BE2C (cell line): ENCODE measurements at regions not wholly inside any gene's neighbourhood (a gene's known extent, or its start where the extent isn't known, plus 50 kb on each side); places are given as distances from the start of the nearest gene placed in this dataset.

Experiments used
- DNase-seq: peaks from one replicate; pipeline ENCODE4 v3.0.0-alpha.2; 2020
- H3K27me3 ChIP-seq: fragments of 250-450 bp; sonication (Bioruptor Pico); 2 replicates; pipeline ENCODE4 v1.5.1; 2020; ENCODE audit warnings: mild to moderate bottlenecking
- H3K36me3 ChIP-seq: fragments of 250-450 bp; sonication (Bioruptor Pico); 2 replicates; pipeline ENCODE4 v1.5.1; 2020; ENCODE audit warnings: mild to moderate bottlenecking
- H3K4me1 ChIP-seq: fragments of 250-450 bp; sonication (Bioruptor Pico); 2 replicates; pipeline ENCODE4 v1.5.1; 2020
- H3K4me3 ChIP-seq: 2 replicates; pipeline ENCODE4 v1.5.1; 2011; ENCODE audit warnings: low read depth, low read length
- H3K9me3 ChIP-seq: fragments of 250-450 bp; sonication (Bioruptor Pico); 2 replicates; pipeline ENCODE4 v1.5.1; 2020
- TF ChIP-seq, protein P1 (sequence below): IDR thresholded peaks from 2 replicates; pipeline ENCODE4 v1.5.1; 2012; ENCODE audit warnings: mild to moderate bottlenecking, low read depth, low read length

DNA sequence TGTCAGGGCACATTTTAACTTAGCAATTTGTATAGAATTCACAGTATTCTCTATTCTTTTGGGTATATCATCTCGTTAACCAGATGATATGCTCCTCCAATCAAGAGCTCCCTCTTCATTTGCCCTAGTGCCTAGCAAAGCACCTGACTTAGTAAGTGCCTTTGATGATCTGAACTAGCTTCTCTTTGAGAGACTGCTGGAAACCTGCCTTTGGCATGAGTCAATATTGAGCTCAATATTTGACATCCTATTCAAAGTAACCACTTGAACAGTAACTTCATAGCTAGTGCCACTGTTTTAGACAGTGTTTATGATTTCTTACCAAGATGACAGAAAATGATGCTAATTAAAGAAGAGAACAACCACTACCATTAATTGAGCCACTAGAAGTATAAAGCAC lies 696.3 kb upstream of the UBE2E2 start:
- H3K4me1 ChIP-seq: no peaks in the 10 kb centered on the region
- H3K36me3 ChIP-seq: no peaks in the 10 kb centered on the region
- TF ChIP-seq, protein P1, sequence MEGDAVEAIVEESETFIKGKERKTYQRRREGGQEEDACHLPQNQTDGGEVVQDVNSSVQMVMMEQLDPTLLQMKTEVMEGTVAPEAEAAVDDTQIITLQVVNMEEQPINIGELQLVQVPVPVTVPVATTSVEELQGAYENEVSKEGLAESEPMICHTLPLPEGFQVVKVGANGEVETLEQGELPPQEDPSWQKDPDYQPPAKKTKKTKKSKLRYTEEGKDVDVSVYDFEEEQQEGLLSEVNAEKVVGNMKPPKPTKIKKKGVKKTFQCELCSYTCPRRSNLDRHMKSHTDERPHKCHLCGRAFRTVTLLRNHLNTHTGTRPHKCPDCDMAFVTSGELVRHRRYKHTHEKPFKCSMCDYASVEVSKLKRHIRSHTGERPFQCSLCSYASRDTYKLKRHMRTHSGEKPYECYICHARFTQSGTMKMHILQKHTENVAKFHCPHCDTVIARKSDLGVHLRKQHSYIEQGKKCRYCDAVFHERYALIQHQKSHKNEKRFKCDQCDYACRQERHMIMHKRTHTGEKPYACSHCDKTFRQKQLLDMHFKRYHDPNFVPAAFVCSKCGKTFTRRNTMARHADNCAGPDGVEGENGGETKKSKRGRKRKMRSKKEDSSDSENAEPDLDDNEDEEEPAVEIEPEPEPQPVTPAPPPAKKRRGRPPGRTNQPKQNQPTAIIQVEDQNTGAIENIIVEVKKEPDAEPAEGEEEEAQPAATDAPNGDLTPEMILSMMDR: no peak
- no peak for DNase-seq
- no peak overlapping the region for H3K4me3 ChIP-seq
- no peaks in the 10 kb centered on the region for H3K27me3 ChIP-seq
- H3K9me3 ChIP-seq: no peaks in the 10 kb centered on the region

DNA sequence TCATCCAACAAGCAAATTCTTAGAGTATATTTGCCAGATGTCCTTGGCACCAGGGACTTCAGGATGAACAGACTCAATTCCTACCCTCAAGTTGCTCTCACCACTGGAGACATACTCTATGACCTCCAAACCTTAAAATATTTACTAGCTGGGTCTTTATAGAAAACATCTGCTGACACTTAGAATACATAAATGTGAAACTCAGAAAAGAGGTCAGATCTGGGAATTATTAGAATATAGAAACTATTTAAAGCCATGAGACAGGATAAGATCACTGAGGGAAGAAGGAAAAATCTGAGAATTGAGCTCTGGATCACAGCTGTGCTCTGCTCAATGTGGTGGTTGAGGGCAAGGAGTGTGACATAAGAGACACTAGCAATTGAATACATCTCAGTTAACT lies 695.4 kb upstream of the UBE2E2 start:
- Histone ChIP-seq H3K36me3 (no peaks in the 10 kb centered on the region), H3K27me3 (no peaks in the 10 kb centered on the region), H3K4me1 (no peaks in the 10 kb centered on the region), H3K4me3 (no peak overlapping the region), H3K9me3 (no peaks in the 10 kb centered on the region)
- TF ChIP-seq, protein P1: no peak
- DNase-seq: no peak

DNA sequence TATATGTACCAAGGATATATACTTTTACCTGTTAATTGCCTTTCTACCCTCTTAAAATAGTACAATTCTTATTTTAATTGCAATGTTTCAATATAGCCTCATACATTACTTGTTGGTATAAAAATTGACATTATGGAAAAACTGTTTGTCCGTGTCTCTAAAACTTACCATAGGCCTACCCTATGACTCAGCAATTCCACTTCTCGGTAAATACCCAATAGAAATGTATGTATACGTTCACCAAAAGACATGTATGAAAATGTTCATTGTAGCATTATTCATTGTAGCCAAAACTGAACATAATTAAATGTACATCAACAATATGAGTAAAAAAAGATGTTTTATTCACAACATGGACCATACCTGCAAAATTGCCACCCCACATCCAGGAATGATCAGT lies 679.2 kb upstream of the UBE2E2 start:
- TF ChIP-seq, protein P1: no peak
- no peak for DNase-seq
- Histone ChIP-seq H3K9me3 (no peaks in the 10 kb centered on the region), H3K36me3 (no peaks in the 10 kb centered on the region), H3K4me1 (no peaks in the 10 kb centered on the region), H3K27me3 (no peaks in the 10 kb centered on the region), H3K4me3 (no peak overlapping the region)

DNA sequence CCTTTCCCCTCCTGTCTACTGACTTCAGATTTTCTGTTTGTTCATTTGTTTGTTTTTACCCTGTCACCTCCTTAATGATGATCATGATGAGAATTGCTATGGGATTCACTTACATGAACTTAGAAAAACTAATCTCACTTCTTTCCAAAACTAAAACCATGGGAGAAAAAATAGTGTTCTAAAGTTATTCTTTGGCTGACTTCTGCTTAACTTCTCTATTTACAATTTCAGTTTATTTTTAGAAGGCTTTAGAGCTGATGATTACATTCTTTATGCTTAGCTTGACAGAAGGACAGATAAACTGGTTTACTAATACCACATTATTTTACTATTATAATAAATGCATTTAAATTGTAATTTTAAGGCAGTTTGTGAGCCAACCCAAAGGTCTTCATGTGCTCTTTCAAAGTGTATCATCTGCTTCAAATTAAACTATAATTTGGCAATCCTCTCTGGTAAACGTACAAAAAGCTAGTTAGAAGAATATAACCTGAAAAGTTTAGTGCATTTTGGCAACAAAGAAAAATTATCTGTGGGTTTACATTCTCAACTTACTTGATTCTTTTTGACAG lies 676.8 kb upstream of the UBE2E2 start:
- TF ChIP-seq, protein P1: no peak
- H3K27me3 ChIP-seq: no peaks in the 10 kb centered on the region
- DNase-seq: no peak
- no peaks in the 10 kb centered on the region for H3K9me3 ChIP-seq
- no peaks in the 10 kb centered on the region for H3K4me1 ChIP-seq
- no peaks in the 10 kb centered on the region for H3K36me3 ChIP-seq
- no peak overlapping the region for H3K4me3 ChIP-seq

DNA sequence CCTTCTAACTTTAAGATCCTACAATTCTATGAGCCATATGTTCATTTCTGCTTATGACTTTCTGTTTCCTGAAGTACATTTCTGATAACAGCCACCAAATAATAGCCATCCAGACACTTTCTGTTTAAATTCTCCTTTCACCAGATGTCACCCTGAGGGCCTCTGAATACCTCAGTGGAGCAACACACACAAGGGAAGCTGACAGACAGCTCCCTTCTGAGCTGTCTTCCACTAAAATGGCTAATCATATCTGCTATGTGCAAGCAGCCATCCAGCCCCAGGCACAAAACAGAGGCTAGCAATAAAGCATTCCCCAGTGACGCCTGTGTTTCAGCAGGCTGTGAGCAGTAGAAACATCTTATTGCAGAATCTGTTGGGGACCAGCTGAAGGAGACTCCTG lies 666.6 kb upstream of the UBE2E2 start:
- no peak overlapping the region for H3K4me3 ChIP-seq
- H3K4me1 ChIP-seq: no peaks in the 10 kb centered on the region
- no peaks in the 10 kb centered on the region for H3K36me3 ChIP-seq
- DNase-seq: no peak
- no peaks in the 10 kb centered on the region for H3K27me3 ChIP-seq
- no peaks in the 10 kb centered on the region for H3K9me3 ChIP-seq
- TF ChIP-seq, protein P1: no peak

DNA sequence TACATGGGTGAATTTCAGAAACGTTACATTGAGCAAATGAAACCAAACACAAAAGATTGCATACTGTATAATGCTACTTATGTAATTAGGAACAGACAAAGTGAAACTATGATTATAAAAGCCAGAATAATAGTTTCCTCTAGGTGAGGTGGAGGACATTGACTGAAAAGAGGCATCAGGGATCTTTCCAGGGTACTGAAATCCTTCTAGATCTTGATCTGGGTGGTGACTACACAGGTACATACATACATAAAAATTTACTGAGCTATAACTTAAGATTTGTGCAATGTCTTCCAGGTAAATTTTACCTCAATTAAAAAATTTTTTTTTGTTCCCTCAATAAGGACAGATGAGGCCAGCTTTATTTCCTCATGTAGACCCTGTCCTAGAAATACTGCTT lies 665.6 kb upstream of the UBE2E2 start:
- Histone ChIP-seq H3K36me3 (no peaks in the 10 kb centered on the region), H3K4me3 (no peak overlapping the region), H3K4me1 (no peaks in the 10 kb centered on the region), H3K9me3 (no peaks in the 10 kb centered on the region), H3K27me3 (no peaks in the 10 kb centered on the region)
- TF ChIP-seq, protein P1: no peak
- DNase-seq: no peak
